NCI-H1417 treated with DMSO at 0.1 percent for 48 hours (cell line): ENCODE measurements at regions not wholly inside any gene's neighbourhood (a gene's known extent, or its start where the extent isn't known, plus 50 kb on each side); places are given as distances from the start of the nearest gene placed in this dataset.
A peak's percentile ranks its signal among the peaks of the same experiment; 100 is the strongest.

Experiments
- DNase-seq: peaks from one replicate; lab custom pipeline; 2025; lab: John Stamatoyannopoulos, UW

DNA sequence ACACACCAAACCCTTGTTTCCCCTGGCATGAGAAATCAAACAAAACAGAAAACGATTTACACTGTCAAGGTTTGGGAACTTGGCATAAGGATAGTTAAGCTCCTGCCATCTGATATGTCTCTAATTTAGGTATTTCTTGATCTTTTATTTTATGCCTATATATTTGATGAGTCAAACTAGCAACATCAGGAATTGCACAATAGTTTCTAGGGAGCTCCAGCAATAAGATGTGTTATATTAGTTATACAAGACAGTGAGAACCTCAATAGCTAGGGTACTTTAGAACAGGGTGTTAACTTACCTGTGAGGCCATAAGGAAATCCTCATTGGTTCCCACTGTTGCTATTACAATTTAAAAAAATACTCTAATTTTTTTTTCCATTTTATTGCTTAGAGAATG, 474.2 kb downstream of the GBA3 start:
- no peak for DNase-seq

DNA sequence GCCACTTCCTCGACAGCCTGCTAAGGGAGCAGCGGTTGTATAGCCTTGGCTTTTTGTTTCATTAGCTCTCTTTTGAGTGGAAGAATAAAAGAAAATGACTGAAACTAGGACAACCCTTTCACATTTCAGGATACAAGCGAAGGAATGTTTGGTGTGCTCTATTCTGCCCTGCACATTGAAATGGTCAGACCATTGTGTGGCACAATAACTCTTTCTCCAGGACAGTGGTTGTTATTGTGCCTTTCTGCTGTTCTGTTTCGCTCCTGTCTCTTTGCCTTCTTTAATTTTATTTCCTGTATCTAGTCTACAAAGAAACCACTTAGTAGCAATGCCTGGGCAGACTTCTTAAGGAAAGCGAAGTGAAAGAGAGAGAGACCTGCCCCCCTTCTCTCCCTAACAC, 473.7 kb downstream of the GBA3 start:
- no peak for DNase-seq

DNA sequence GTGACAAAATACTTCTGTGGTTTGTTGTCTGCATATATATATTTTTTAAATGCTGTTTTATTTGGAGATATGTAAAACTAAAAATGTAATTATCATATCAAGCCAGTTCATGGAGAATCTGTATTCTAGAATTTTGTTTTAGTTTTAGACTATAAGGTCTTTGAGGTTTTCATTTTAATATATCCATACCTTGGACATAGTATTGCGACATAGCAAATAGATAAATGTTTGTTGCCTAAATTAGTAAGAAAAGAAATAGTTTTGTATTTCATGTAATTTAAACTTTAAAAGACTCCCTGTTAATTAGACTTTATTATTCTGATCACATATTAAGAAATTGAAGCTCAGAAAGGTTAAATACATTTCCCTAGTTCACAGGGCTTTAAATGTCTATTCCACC, 472.9 kb downstream of the GBA3 start:
- no peak for DNase-seq

DNA sequence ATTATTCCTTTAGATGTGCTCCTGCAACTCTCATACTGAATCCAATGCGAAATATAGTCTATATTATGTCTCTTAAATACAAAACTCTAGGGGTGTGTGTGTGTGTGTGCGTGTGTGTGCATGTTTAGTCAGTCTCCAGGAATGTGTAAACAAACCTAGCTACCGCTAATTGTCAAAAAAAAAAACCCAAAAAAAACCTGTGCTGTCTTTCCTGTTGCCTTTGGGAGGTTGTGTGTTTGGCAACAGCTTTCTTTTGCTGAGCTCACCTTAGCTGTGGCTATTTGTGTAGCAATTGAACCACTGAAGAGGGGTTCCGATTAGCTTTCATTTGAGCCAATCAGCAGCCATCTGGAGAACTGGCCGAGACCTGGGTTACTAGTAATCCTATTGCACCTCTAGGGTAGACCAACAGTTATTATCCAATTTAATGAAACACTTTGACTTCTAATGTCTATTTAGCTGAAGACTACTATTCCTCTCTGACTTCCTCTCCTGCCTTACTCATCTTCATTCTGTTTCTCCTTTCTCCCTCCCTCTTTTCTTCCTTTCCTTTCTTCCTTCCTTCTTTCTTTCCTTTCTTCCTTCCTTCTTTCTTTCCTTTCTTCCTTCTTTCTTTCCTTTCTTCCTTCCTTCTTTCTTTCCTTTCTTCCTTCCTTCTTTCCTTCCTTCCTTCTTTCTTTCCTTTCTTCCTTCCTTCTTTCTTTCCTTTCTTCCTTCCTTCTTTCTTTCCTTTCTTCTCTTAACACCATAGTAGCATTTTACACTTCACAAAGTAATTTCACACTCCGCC, 471.1 kb downstream of the GBA3 start:
- no peak for DNase-seq

DNA sequence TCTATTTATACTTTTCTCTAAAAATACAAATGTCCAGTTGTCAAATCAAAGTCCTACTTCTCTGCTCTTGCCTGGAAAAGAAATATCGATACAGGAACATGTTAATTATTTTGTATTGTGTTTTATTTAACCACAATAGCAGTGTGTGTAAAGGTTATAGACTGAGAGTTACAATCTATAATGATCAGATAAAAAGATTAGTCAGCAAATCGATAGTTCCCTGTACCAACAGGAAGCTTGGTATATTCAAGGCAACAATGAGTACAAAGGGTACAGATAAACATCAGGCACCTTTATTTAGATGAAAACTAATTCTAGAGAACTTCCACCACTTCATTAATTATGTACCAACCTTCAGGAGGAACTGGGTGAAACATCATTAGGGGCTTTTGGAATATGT, 469.5 kb downstream of the GBA3 start:
- no peak for DNase-seq

DNA sequence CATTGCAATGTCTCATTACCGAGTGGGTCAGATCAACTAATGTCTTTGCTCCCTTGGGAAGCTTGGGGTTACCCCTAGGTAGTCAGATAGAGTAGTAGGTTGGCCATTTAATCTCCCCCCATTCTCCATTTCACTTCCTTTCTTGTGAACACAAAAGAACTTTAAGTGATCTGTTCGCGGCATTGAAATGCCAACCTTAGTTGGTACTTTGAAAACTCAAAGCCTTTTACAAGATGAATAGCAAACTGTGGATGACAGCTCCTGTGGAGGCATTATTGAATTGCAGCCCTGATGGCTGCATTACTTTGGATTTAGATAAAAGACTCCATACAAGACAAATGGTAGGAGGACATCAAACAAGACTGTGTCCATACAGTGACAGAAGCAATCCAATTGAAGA, 469.1 kb downstream of the GBA3 start:
- DNase-seq = no peak

DNA sequence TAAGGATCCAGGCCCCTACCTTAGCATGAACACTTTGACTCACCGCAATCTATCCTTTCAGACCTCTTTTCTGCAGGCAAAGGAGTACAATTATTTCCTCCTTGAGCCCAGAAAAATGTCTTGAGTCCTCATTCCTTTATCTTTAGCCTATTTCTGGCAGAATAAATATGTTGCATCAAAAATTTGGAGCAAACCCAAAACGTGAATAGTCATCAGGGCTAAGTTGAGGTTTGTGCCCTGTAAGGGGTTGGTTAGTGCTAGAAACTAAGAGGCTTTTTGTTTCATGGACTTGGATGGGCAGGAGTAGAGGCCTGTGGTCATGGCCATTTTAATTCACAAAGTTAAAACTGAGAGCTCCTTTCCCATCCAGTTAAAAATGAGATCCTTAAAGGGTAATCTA, 460.3 kb downstream of the GBA3 start:
- no peak for DNase-seq

DNA sequence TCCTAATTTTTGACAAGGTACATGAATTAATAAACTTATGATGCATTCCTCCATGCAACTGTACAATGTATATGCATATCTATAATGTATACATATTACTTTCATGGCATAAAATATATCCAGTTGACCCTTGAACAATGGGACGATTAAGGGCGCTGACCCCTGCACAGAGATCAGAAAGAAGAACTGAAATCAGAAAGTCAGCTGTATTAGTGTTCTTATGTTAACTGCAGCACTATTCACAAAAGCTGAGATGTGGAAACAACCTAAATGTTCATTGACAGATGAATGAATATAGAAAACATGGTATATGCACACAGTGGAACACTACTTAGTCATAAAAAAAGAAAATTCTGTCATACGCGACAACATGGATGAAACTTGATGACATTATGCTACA, 457.1 kb downstream of the GBA3 start:
- no peak for DNase-seq

DNA sequence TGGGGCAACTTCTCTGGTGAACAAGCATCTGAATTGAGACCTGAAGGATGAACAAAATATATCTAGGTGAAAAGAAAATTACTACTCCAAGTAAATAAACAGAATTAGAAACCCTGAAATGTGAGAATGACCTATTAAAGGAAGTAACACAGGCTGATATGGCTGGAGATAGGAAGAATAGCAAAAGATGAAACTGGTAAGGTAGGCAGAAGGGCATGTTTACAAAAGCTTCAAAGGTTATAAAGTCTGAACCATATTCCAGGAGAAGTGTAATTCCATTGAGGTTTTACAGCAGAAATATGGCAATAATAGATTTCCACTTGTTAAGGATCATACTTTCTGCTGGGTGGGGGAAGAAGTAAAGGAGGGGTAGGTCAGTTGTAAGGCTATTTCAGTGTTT, 452.0 kb downstream of the GBA3 start:
- DNase-seq = no peak

DNA sequence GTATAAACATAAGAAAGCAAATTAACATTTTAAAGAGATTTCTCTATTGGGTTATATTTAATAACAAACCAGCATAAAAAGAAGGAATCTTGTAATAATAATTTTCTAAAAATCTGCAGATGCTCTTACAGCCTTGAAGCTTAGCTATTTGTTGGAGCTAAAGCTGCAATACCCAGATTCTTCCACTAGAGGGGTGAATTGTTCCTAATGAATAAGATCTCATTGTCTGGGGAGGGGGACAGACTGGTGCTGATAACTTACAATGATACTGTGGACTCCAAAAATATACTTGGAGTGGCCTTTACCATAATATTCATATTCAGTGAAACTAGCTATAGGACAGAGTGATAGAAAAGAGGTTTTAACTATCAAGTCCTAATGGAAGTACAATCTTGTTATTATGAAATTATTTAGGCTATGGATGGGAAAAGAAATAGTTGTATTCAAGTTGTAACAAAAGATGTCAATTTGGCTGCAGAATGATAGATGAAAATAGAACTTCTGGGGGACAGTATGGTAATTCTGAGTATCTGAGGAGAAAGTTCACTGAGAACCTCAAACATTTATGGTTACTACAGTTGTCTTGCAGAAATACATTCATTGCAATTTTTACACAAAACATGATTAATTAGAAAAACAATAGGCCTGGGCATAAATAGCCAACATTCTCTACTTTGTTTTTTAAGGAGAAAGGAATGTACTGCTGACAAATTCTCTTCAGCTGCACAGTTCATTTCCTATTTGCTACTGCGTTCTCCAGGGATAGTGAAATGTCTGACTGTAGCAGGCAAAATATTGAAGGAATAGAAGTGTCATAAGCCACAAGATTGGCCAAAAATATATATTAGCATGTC, 443.3 kb downstream of the GBA3 start:
- DNase-seq = peak; percentile 29

DNA sequence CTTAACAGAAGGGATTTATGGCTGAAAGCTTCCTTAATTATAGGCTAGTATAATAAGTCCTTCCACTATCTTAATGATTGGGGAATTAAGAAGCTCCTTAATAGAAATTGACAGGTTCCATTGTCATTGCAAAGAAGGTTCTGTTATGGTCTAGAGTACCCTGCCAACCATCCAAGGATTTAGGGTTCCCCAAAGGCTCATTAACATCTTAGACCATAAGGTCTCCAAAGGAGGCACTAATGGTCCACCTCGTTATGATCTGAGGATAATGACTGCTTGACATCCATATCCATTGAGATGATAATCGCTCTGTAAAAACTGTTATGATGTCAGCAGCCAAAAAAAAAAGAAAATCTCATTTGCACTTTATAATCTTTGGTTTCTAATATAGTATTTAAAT, 441.6 kb downstream of the GBA3 start:
- DNase-seq = no peak

DNA sequence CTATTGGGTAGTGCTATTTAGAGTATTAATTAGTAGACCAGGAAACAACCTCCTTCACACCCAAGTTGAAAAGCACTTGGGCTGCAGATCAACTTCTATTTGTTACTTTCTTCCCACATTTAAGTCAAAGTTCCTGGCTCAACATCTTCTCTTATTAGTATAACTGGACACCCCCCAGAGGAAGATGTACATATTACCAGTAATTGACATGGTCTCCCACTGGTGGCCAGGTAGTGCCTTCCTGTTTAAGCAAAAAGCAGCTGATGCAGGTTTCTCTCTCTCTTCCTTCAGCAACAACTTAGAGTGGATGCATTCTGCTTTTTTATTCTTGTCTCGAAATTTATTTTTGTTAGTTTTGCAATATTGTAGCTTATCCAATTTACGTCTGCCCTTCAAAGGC, 438.1 kb downstream of the GBA3 start:
- DNase-seq = no peak

DNA sequence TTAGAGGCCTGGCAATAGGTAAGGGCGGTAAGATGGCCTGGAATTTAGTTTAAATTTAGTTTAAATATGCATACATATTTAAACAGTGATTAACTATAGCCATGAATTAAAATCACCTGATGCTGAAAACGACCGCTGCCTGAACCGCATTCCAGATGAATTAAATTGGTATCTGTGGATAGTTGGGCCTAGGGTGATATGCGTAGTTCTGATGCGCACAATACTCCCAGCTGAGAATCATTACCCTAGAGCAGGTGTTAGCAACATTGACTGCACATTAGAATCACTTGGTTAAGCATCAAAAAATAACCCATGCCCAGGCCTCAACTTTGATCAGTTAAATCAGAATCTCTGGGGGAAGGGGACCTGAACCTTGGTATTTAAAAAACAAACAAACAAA, 432.4 kb downstream of the GBA3 start:
- DNase-seq = no peak

DNA sequence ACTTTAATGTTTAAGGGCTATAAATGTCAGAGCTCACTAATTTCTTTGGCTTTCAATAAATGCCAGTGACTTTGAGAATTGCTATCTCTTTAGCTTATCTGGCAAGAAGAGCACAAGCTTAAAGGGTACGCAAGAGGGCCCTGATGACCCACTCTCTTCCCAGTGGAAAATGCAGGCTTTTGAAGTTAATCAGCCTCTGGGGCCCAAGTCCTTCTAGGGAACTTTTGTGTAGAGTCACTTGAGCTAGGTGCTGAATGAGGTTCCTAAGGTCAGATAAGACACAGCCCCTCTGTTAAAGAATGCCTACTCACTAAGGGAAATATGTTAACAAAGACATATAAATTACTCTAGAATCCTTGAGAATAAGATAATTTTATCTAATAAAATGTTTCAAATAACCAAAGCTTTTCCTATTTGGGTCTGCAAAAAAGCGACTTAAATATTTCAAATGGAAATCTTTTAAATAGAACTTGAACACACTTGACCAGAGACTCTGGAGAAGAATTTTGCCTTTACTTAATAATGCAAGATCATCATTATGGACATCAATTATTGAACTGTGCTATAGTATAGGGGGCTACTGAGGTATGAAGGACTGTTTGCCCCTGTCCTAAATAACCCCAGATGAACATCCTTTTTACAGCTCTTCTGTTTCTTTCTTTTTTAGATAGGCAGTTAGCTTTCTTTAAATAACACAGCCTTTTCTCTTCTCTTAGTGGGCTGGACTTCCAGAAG, 430.1 kb downstream of the GBA3 start:
- no peak for DNase-seq

DNA sequence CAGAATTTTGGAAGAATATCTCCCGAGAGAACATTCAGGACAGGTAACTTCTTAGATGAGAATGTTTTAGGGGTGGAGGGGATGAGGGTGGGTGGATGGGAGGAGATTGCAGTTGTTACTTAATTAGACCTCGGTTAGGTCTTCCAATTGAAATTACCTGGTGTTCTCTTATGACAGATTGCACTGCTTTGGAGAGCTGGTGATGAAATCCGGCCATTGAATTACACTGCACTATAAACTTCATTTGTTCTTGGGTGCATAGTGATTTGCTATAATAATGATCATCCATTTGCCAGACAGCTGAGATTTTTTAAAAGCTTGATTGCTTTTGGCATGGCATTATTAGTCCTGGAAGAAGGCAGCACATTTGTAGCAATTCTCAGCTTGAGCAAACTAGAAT, 427.6 kb downstream of the GBA3 start:
- no peak for DNase-seq

DNA sequence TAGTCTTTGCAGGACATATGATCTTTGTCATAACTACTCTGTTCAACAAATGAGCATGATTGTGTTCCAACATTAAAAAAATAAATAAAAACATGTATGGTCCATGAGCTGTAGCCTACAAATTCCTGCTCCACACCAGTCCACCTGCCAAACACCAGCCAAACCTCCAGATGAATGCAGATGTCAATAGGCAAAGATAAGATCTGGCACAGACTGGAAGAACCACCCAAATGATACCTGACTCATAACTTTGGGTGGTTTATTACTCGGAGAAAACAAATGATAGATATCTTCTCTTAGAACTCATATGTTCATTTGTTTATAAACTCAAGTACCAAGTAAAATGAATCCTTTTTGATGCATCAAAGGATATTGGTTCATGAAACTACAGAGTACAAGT, 425.1 kb downstream of the GBA3 start:
- no peak for DNase-seq

DNA sequence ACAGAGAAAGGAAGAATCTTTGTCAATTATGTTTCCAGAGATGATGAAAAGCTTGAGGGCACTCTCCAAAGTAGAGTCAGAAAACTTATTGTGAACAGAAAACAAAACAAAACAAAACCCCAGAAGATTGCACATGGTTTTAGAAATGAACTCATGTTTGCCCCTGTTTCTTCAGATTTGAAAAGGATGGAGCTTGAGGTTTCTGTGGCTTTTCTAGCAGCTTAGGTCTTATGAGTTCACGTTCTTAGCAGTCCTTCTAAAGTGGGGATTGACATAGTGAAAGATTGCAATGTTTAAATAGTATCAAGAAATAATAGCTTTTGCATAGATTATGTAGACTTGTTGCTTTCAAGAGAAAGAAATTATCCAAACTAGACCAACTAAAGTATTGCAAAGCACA, 421.8 kb downstream of the GBA3 start:
- DNase-seq = no peak

DNA sequence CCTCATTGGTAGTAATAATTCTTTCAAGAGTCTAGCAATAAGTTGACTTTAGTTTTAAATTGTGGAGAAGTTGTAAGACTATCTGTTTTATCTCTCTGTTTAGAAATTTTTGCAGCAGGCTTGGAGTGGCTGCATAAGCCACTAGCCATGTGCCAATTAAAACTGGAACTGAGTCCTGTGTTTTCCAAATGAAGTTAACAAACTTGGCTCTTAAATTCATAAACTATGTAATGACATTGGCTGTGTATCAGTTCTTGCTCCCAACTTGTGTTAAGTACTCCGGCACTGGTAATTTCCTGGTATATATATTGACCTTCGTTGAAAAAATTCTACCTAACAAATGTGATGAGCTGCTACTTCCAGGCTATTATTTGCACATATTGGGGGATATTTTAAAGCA, 420.4 kb downstream of the GBA3 start:
- DNase-seq = no peak

DNA sequence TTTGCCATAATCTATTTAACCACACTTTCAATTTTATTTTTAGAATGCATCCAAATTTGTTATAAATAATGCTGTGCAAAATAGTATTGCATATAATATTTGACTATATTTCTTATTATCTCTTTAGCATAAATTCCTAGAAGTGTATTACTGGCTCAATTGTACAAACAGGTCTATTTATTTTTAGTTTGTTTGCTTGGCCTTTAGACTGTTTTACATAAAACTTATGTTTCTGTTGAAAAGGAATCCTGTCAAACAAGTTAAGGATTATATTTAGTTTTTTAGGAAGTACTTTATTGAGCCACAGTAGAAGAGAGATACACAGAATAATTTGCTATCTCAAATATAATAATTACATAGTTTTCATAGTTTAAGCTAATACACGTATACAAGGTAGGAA, 413.8 kb downstream of the GBA3 start:
- DNase-seq = no peak

DNA sequence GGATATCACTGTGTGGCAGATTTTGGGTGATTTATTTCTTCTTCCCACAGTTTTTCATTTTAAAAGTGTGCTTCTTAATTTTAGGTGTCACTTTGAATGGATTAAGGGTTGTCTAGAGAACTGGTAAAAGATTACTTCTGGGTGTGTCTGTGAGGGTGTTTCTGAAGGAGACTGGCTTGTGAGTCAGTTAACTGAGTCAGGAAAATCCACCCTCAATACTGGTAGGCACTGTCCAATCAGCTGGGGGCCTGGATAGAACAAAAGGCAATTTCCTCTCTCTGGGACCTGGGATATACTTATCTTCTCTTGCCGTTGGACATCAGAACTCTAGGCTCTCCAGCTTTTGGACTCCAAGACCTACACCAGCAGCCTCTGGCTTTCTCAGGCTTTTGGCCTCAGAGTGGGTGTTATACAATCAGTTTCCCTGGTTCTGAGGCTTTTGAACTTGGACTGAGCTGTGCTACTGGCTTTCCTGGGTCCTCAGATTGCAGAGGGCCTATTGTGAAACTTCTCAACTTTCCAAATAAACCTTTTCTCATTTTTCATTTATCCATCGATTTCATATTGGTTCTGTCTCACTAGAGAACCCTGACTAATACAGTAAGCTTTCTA, 413.1 kb downstream of the GBA3 start:
- no peak for DNase-seq

DNA sequence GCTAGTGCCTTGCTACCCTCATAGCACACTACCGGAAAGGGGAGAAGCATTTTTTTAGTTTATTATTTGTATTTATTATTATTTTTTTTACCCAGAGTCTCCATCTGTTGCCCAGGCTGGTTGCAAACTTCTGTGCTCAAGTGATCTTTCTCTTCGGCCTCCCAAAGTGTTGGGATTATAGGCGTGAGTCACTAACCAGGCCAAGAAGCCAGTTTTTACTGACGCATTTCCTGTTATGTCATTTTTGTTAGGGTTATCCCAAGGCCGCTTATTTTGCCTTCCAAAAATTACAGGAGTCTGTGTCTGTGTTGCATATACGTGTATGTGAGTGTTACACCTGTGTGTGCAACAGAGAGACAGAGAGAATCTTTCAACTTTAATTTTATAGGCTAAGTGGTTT, 404.5 kb downstream of the GBA3 start:
- DNase-seq = no peak

DNA sequence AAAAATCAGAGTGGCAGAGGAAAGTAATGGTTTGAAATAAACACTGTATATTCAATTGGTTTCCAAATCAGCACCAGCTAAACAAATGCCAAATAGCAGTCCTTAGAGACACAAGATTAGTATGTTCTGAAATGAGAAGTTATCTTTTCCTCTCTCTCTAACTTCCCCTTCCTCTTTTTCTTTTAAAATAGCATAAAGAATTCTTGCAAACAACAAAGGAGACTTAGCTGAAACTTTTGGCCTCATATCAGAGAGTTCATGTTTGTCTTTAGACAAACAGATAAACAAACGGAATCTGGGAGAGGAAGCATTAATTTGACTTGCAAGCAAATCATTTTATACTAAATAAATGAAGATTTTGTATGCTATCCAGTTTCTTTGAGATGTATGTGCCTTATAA, 399.0 kb downstream of the GBA3 start:
- DNase-seq = no peak

DNA sequence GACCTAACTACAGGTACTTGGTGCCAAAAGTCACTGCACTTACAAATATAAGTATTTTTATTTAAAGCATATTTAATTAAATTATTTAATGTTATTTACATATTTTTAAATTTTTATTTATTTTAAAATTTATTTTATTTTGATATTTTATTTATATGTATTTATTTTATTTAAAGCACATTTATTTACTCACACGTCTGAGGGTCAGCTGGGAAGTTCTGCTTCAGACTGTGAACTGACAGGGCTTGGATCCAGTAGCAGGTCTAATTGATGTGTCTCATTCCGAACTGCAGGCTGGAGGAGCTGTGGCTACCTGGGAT, 392.5 kb downstream of the GBA3 start:
- DNase-seq = no peak
